Keratinocyte (primary cell): ENCODE measurements at regions not wholly inside any gene's neighbourhood (a gene's known extent, or its start where the extent isn't known, plus 50 kb on each side); places are given as distances from the start of the nearest gene placed in this dataset.

Experiments
- DNase-seq: peaks from one replicate; pipeline ENCODE4 v3.0.0-alpha.2; 2011; ENCODE audit warnings: low read depth, missing footprints, low spot score
- FAIRE-seq: peaks from 2 replicates; lab custom pipeline; 2011; peaks lifted over from hg19 to GRCh38; lab: Jason Lieb, UNC
- H2AFZ ChIP-seq: 2 replicates; pipeline ENCODE4 v1.6.0; 2012; ENCODE audit warnings: low read length, control low read depth, inconsistent platforms; ENCODE audit not compliant: control insufficient read depth
- H3K27ac ChIP-seq: 2 replicates; pipeline ENCODE4 v1.5.1; 2011; ENCODE audit warnings: low read length; ENCODE audit not compliant: control insufficient read depth, insufficient read depth
- H3K27me3 ChIP-seq: 3 replicates; pipeline ENCODE4 v1.6.0; 2011; ENCODE audit warnings: low read length; ENCODE audit not compliant: control insufficient read depth, insufficient read depth; ENCODE audit errors: extremely low read depth
- H3K36me3 ChIP-seq, 2 experiments: 2 replicates in 1 of 2; 3 replicates in 1 of 2; pipeline ENCODE4 v1.5.1; 2011; ENCODE audit warnings: low read length in 2 of 2, mild to moderate bottlenecking in 1 of 2; ENCODE audit not compliant: control insufficient read depth in 2 of 2, insufficient read depth in 2 of 2; ENCODE audit errors: extremely low read depth in 1 of 2
- H3K4me1 ChIP-seq: 3 replicates; pipeline ENCODE4 v1.5.1; 2011; ENCODE audit warnings: low read length; ENCODE audit not compliant: control insufficient read depth, insufficient read depth; ENCODE audit errors: extremely low read depth
- H3K4me2 ChIP-seq: 3 replicates; pipeline ENCODE4 v1.6.0; 2011; ENCODE audit warnings: low read depth, low read length; ENCODE audit not compliant: control insufficient read depth, insufficient read depth; ENCODE audit errors: extremely low read depth
- H3K4me3 ChIP-seq, 3 experiments: fragments of 200-600 bp in 1 of 3; sonication (generic) in 1 of 3; 2 replicates in 2 of 3; 3 replicates in 1 of 3; pipeline ENCODE4 v1.5.1; 2011 to 2016; ENCODE audit warnings: low read length in 3 of 3, mild to moderate bottlenecking in 3 of 3, control low read depth in 2 of 3, inconsistent platforms in 1 of 3, low read depth in 1 of 3, mixed read lengths in 1 of 3, mixed run types in 1 of 3, moderate library complexity in 1 of 3; ENCODE audit not compliant: control insufficient read depth in 2 of 3, insufficient read depth in 2 of 3; ENCODE audit errors: extremely low read depth in 1 of 3
- H3K79me2 ChIP-seq: 2 replicates; pipeline ENCODE4 v1.6.0; 2012; ENCODE audit warnings: low read length; ENCODE audit not compliant: control insufficient read depth, insufficient read depth
- H3K9ac ChIP-seq: 3 replicates; pipeline ENCODE4 v1.6.0; 2011; ENCODE audit warnings: low read length; ENCODE audit not compliant: control insufficient read depth, insufficient read depth; ENCODE audit errors: extremely low read depth
- H3K9me1 ChIP-seq: 3 replicates; pipeline ENCODE4 v1.6.0; 2011; ENCODE audit warnings: low read length; ENCODE audit not compliant: control insufficient read depth, insufficient read depth; ENCODE audit errors: extremely low read depth
- H3K9me3 ChIP-seq: 2 replicates; pipeline ENCODE4 v1.5.1; 2012; ENCODE audit warnings: low read depth, low read length; ENCODE audit not compliant: control insufficient read depth
- H4K20me1 ChIP-seq: 3 replicates; pipeline ENCODE4 v1.6.0; 2011; ENCODE audit warnings: low read length; ENCODE audit not compliant: control insufficient read depth, insufficient read depth; ENCODE audit errors: extremely low read depth
- CTCF ChIP-seq, 3 experiments: IDR thresholded peaks in 1 of 3; conservative IDR thresholded peaks in 1 of 3; optimal IDR thresholded peaks in 1 of 3; 2 replicates in 2 of 3; 3 replicates in 1 of 3; pipeline versions ENCODE3 to v1.5.1; 2011; ENCODE audit warnings: low read length in 3 of 3, mild to moderate bottlenecking in 3 of 3, moderate library complexity in 2 of 3, control low read depth in 1 of 3, inconsistent platforms in 1 of 3; ENCODE audit not compliant: insufficient read depth in 2 of 3; ENCODE audit errors: extremely low read depth in 1 of 3
- EZH2 ChIP-seq: IDR thresholded peaks from one replicate; pipeline ENCODE4 v1.6.1; 2012; ENCODE audit warnings: inconsistent platforms, mild to moderate bottlenecking, low read length, moderate library complexity
- dilution Hi-C: fragments of 300-500 bp; cut with MboI; formaldehyde crosslinking; loops from one replicate; pipeline ENCODE4 v1.7.0; 2020; ENCODE audit warnings: low sequenced_read_pairs; ENCODE audit not compliant: extremely low pct_ligation_motif_present

DNA sequence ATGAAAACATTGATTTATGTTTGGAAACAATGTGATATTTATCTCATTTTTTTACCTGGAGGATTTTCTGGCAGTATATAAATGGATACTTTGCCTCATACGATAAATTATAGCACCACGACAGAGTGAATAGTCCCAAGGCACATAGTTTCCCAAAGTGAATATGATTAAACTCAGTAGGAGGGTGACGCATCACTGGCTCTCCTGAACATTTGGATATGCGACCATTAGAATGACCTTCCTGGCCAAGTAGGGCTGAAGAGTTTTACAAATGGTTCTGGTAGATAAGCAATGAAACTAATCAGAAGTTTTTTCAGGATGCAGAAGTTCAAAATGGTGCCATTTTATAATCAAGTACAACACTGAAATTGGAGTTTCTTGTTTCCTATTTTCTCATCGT is 397.7 kb downstream of the AASDHPPT start:
- Histone ChIP-seq H3K9ac (no peak overlapping the region), H3K79me2 (no peaks in the 10 kb centered on the region)
- FAIRE-seq = no peak

GRCh38 chr11:106477776-106478175 is 400.3 kb downstream of the AASDHPPT start:
- no peaks in the 10 kb centered on the region for H3K9me1 ChIP-seq
- FAIRE-seq = no peak
- no peaks in the 10 kb centered on the region for H3K9me3 ChIP-seq
- peaks cover 10% of the 10 kb centered on the region for H3K4me1 ChIP-seq
- no peak overlapping the region for H3K27ac ChIP-seq
- no peak overlapping the region for H2AFZ ChIP-seq
- no peaks in the 10 kb centered on the region for H3K27me3 ChIP-seq
- H3K9ac ChIP-seq = no peak overlapping the region
- dilution Hi-C loops = no loop called here
- H3K79me2 ChIP-seq = no peaks in the 10 kb centered on the region
- no peaks in the 10 kb centered on the region for H3K36me3 ChIP-seq
- TF ChIP-seq EZH2 (no peak), CTCF (optimal IDR thresholded peaks at IDR 0.05 in 1 of 3, IDR thresholded peaks at IDR 0.05 in 1 of 3, conservative IDR thresholded peaks at IDR 0.05 in 1 of 3; ENCODE audit: extremely low read depth in 1 of 3, insufficient read depth in 2 of 3, low read length in 3 of 3) (no peak)
- no peak for DNase-seq
- H4K20me1 ChIP-seq = no peaks in the 10 kb centered on the region
- H3K4me3 ChIP-seq = no peak overlapping the region
- H3K4me2 ChIP-seq = no peak overlapping the region

More for the DNA sequence above, 397.7 kb downstream of the AASDHPPT start:
- Histone ChIP-seq H3K4me2 (no peak overlapping the region), H3K27me3 (no peaks in the 10 kb centered on the region), H4K20me1 (no peaks in the 10 kb centered on the region), H3K4me3 (no peak overlapping the region), H2AFZ (no peak overlapping the region), H3K27ac (no peak overlapping the region), H3K4me1 (peaks cover 12% of the 10 kb centered on the region), H3K9me1 (no peaks in the 10 kb centered on the region), H3K36me3 (no peaks in the 10 kb centered on the region), H3K9me3 (no peaks in the 10 kb centered on the region)
- DNase-seq = no peak
- dilution Hi-C loops = no loop called here
- TF ChIP-seq EZH2 (no peak), CTCF (optimal IDR thresholded peaks at IDR 0.05 in 1 of 3, IDR thresholded peaks at IDR 0.05 in 1 of 3, conservative IDR thresholded peaks at IDR 0.05 in 1 of 3; ENCODE audit: extremely low read depth in 1 of 3, insufficient read depth in 2 of 3, low read length in 3 of 3) (no peak)
